GM19395 (cell line): ENCODE measurements at regions not wholly inside any gene's neighbourhood (a gene's known extent, or its start where the extent isn't known, plus 50 kb on each side); places are given as distances from the start of the nearest gene placed in this dataset.
A peak's percentile ranks its signal among the peaks of the same experiment; 100 is the strongest.
"Not testable (repeated sequence)": the region's sequence is repeated elsewhere in the genome, so short reads cannot be mapped to it uniquely, and the experiment has no call there.

ENCODE experiments used
- ATAC-seq: cut with Tn5 transposase; IDR thresholded peaks from one replicate; pipeline ENCODE4 v1.9.1; 2021; ENCODE audit warnings: mild to moderate bottlenecking, moderate library complexity; ENCODE audit not compliant: unreplicated experiment

- not testable (repeated sequence) for ATAC-seq
These were observed 234.6 kb upstream of the CASK start for GRCh38 chrX:42157923-42158322.

GRCh38 chrX:42151808-42152207 is 228.5 kb upstream of the CASK start:
- no peak for ATAC-seq

- no peak for ATAC-seq
These were observed 226.4 kb upstream of the CASK start for GRCh38 chrX:42149765-42150164.

GRCh38 chrX:42149281-42149680 is 225.9 kb upstream of the CASK start:
- no peak for ATAC-seq

- no peak for ATAC-seq
These were observed 220.7 kb upstream of the CASK start for GRCh38 chrX:42143866-42144592.

GRCh38 chrX:42140320-42140719 is 217.0 kb upstream of the CASK start:
- no peak for ATAC-seq

GRCh38 chrX:42135583-42136228 is 212.4 kb upstream of the CASK start:
- ATAC-seq: no peak

GRCh38 chrX:42131856-42132255 is 208.5 kb upstream of the CASK start:
- ATAC-seq: no peak

GRCh38 chrX:42129022-42129940 is 205.9 kb upstream of the CASK start:
- ATAC-seq: no peak

- no peak for ATAC-seq
These were observed 205.2 kb upstream of the CASK start for GRCh38 chrX:42128587-42128986.

- peak; percentile 75 for ATAC-seq
These were observed 204.7 kb upstream of the CASK start for GRCh38 chrX:42128020-42128419.

- ATAC-seq: peak; percentile 40
These were observed 204.2 kb upstream of the CASK start for GRCh38 chrX:42127563-42127962.

- no peak for ATAC-seq
These were observed 200.0 kb upstream of the CASK start for GRCh38 chrX:42123369-42123768.

- no peak for ATAC-seq
These were observed 195.7 kb upstream of the CASK start for GRCh38 chrX:42119076-42119475.

- ATAC-seq: peak; percentile 90
These were observed 194.0 kb upstream of the CASK start for GRCh38 chrX:42117318-42117717.

GRCh38 chrX:42109428-42109827 is 186.1 kb upstream of the CASK start:
- ATAC-seq: no peak

- ATAC-seq: no peak
These were observed 184.4 kb upstream of the CASK start for GRCh38 chrX:42107495-42108488.

- no peak for ATAC-seq
These were observed 183.2 kb upstream of the CASK start for GRCh38 chrX:42106556-42106955.

- no peak for ATAC-seq
These were observed 179.4 kb upstream of the CASK start for GRCh38 chrX:42102586-42103282.

GRCh38 chrX:42098900-42099299 is 175.5 kb upstream of the CASK start:
- no peak for ATAC-seq
